ENCODE measurements at regions not wholly inside any gene's neighbourhood (a gene's known extent, or its start where the extent isn't known, plus 50 kb on each side); places are given as distances from the start of the nearest gene placed in this dataset.
A peak's percentile ranks its signal among the peaks of the same experiment; 100 is the strongest.

- DNase-seq (ENCODE audit: low spot score), result no peak
These were observed 823.1 kb downstream of the LIG4 start for GRCh38 chr13:107392205-107392604.

DNA sequence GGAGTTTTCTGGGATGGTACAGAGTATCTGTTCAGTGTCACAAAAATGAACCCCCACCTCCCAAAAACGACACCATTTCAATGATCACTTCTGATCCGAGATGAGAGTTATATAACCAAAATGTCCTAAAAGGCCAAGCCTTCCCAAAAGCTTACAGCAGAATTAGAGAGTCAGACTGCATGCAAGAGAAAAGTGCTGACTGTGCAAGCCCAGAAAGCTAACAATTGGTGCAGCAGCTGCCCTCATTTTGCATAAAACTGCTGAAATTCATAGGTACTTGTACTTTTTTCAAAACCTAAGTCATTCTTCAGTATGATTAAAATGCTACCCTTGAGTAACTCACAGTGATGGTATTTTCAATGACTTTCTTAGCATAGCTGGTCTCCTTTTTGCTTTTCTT, 819.6 kb upstream of the ARGLU1 start:
- DNase-seq (ENCODE audit: low spot score), result no peak

DNA sequence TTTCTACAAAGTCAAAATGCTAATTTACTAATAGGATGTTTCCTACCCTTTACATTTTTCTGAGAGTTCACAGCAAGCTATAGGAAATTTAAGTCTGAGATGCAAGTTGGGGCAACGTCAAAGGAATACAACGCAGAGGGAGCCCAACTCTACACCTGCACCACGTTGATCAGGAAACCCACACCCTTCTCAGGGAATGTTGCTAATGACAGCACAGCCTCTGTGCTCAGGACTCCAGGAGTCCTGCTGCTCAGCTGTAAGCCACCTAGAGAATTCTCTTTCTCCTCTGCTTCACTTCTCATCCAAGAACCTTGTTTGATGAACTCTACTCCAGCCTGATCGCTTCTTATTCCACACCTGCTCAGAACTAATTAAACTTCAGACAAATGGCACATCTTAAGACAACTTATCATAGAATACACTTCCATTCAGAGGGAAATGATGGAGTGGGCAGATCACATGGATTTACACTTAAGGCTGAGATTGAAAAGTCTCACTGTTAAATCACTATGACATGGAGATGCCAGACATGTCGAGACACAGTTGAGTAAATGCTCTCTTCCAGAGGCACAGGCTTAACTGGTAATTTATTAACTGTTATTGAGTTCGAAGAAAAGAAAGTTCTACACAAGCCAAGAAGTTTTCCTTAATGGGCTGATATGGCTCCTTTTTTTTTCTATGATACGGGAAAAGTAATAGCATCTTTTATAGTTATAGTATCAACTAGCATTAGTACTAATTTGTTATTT, 811.6 kb upstream of the ARGLU1 start:
- no peak for DNase-seq (ENCODE audit: low spot score)

DNA sequence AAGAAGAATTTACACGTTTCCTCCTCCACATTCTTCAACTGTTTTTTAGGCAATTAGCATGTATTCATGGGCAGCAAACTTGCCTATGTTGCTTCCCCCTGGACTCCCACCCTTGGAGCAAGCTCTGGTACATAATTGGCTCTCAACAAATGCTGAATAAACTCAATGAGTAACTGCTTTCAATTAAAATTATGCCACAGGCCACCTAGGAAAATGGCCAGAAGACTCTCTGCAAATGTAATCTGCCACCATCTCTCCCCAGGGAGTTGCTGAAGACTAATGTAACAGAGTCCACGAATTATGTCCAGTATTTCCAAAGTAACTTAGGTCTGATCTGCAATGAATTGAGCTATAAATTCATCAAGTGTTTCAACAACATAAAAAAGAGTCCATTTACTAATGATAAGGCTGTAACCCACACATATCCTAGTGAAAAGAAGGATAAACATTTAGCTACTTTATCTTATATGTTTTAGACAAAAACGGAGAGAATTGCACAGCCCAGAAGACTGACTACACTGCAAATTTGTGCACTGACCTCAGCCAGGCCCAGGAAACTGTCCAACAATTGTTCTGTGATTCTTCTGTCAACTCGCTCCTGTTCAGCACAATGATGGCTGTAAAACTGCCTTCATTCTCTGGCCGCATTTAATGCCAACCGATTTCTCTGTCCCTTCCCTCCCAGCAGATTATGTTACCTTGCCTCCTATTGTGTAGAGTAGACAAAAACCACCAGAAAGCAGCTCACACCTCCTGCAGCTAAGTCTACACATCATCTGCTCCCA, 808.6 kb upstream of the ARGLU1 start:
- no peak for DNase-seq (ENCODE audit: low spot score)

DNA sequence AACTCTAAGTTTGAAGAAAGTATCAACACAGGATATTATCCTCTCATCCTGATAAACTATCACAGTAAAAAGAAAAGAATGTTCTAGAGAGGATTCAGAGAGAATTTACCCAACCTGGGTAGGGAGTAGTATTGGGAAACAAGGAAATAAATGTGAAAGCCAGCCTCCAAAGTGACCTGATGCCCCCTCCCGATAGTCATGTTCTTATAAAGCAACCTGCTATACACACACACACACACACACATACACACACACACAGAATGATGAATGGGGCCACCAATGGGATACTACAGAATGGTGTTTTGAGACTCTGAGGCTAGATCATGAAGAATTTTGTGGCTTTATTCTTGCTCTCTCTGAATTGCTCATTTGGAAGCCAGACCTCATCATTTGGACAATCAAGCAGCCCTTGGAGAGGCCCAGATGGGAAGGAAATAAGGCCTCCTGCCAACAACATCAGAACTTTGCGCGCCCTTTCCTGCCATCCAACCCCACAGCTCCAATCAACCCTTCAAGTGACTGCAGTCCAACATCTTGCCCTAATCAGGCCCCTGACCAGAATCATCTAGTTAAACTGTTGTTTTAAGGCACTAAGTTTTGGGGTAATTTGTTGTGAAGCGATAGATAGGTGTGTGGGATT, 807.9 kb upstream of the ARGLU1 start:
- no peak for DNase-seq (ENCODE audit: low spot score)

GRCh38 chr13:107374038-107374437, 806.1 kb upstream of the ARGLU1 start:
- DNase-seq (ENCODE audit: low spot score), result no peak

DNA sequence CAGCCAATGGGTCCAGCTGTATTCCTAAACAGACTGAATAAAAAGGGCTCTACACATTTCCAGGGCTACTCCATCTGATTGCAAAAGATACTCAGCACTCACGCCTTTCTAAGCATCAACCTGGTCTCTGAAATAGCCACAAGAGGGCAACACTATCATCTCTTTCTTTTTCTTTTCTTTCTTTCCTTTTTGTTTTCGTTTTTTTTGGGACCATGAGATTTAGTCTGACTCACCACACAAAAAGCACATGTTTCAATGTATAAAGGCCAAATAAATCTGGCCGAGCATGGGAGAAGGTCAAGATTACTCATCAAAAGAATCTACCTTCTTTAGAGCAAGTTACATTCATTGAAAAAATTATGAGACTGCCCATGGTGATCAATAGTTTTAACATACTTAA, 805.6 kb upstream of the ARGLU1 start:
- peak; percentile 3 for DNase-seq (ENCODE audit: low spot score)

DNA sequence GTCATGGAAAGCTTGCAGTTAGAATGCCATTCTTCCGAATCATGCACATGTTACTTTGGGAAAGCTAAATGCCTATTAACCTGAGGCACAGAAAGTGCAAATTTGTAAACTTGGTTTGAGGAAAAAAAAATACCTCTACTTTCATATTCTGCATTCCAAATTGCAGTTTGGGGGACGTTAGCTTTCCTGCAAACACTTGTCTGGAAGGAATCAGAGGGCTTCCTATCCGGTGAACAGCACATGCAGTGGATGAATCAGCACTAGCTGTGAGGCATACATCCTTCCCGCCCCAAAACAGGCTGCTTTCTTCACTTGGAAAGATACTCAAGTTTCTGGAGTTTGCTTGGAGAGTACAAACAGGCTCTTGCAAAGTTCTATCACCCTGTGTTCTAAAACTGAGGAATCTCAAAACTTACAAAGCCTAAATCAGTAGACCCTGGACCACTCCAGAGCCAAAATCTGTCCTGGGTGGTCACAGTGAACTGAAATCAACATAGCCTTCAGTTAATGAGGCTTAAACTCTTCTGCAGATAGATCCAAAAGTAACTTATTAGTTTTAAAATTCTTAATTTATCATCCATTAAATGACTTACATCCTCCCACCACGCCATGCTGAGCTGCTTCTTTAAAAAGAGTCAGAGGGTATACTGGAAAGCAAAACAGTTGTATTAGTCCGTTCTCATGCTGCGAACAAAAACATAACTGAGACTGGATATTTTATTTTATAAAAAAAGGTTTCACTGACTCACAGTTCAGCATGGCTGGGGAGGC, 802.3 kb upstream of the ARGLU1 start:
- peak; percentile 9 for DNase-seq (ENCODE audit: low spot score)

DNA sequence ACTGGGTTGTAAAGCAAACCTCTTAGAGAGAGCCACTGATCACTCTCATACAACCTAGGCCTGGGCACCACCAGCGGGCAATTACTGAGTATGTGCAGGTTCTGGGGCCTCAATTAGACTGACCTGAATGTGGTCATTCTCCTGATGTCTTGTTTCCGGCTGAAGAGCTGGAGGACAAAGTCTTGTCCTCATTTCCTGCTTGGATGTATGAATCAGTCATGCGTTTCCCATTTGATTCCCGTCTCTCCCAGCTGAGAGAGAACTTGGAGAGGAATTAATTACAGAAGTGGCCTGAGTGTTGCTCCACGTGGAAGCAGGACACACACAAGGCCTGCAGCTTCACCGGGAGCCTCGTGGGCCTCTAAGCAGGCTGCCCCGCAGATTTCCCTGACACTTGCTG, 799.3 kb upstream of the ARGLU1 start:
- DNase-seq (ENCODE audit: low spot score), result no peak

DNA sequence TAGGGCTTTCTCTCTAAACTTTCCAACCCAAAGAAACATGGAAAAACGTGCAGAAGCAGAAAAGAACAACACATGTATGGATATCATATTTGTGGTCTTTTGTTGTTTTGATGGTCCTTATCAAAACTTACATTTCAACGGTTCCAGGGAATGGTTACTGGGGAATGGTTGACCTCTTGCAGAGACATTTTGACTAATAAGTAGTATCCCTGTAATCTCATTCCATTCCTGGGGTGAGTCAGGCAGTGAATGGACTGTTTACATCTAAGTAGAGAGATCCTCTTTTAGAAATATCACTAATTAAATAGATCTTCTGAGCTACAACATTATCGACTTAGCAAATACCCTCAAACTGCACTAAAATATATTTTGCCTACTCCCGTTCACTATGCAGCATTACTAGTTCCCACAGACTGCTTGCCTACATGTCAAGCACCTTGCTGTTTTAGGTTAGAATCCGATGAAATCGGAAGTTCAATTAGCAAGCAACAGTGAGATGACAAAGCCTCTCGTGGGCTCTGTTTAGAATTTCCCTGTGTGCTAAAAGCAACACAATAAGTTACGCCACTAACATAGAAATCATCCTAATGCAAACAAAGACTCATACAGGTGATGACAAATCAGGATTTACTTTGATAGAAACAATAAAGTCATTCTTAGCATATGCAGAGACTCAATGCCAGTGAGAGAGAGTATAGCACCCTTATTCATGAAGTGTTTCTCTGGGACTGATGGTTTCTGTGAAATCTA, 797.7 kb upstream of the ARGLU1 start:
- DNase-seq (ENCODE audit: low spot score), result no peak

DNA sequence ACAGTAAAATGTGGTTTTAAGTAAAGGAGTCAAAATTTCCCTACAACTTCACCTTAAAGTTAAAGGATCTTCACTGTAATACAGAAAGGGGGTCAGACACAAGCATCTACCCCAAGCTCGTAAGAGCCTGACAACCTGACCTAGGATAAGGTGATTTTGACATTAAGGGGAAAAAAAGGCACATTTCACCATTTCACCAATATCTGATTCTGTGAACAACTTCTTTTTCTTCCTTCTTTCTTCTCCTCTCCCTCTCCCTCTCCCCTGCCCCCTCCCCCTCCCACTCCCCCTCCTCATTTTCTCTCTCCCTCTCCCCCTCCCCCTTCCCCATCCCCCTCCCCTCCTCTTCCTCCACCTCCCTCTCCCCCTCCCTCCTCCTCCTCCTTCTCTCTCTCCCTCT, 796.7 kb upstream of the ARGLU1 start:
- no peak for DNase-seq (ENCODE audit: low spot score)

DNA sequence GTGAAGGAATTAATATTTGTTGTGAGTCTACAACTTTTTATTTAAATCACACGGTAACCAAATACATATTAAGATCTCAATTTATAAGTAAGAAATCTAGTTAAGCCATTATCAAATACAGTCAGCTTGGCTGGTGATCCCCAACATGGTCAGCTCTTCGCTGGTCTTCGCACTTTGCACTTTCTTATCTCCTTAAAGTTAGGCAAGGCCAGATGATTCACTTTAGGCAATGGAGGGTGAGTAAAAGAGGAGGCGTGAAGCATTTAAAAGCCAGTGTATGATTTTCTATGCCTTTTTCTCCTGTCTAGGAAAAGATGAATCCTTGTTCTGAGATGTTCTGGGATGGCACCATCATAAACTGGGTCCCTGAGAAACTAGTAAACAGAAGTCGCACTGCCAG, 793.7 kb upstream of the ARGLU1 start:
- DNase-seq (ENCODE audit: low spot score), result no peak

GRCh38 chr13:107360010-107360409, 792.1 kb upstream of the ARGLU1 start:
- no peak for DNase-seq (ENCODE audit: low spot score)

GRCh38 chr13:107358866-107359265, 790.9 kb upstream of the ARGLU1 start:
- no peak for DNase-seq (ENCODE audit: low spot score)

GRCh38 chr13:107351305-107351704, 783.4 kb upstream of the ARGLU1 start:
- no peak for DNase-seq (ENCODE audit: low spot score)

DNA sequence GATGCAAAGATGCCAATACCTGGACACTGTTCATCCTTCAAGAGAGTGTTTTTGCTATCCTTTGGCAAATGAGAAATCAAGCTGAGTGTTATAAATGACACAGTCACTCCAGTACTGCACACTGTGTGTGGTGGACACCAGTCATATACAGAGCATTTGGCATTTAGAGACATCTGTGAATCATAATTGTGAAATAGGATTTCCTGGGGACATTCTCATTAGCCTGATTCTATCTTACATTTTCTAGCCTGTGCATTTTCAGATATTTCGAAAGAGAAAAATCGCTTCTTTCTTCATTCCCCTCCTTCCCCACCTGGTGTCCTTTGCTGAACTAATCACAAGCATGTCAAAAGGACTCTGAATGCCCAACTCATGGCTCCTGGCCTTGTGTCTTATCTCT, 781.0 kb upstream of the ARGLU1 start:
- no peak for DNase-seq (ENCODE audit: low spot score)

GRCh38 chr13:107348471-107348870, 780.5 kb upstream of the ARGLU1 start:
- no peak for DNase-seq (ENCODE audit: low spot score)

DNA sequence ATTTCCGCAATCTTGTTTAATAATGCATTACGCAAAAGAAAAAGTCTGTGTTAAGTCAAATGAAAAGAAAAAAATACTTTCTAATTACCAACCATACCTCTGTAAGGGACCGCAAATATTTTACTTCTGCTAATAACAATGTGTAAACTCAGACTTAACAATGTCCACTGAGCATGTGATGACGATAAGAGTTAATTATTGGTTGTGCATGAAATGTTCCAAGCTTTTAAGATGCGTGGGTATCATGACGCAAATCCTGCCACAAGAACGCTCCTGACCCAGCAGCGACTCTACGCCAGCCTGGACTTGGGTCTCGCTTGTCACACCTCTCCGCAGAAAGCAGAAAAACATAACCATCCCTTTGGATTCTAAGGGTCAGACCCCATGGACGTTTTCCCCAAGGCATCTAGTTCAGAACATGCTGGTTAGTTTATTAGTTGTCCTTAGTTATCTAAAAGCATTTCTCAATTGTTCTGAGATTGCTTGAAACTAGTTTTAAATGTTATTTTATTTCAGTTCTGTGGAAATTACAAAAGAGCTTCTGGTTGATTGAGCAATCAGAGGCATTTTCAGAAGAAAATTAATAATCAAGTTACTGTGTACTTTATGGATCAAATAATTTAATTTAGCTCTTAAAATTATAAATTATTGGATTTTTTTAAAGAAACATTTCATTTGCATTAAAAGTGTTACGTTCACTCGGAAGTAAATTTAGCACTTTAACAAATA, 779.9 kb upstream of the ARGLU1 start:
- DNase-seq (ENCODE audit: low spot score), result no peak

- no peak for DNase-seq (ENCODE audit: low spot score)
These were observed 774.8 kb upstream of the ARGLU1 start for GRCh38 chr13:107342747-107343146.

GRCh38 chr13:107339209-107339608, 771.3 kb upstream of the ARGLU1 start:
- no peak for DNase-seq (ENCODE audit: low spot score)

GRCh38 chr13:107332188-107332587, 764.3 kb upstream of the ARGLU1 start:
- DNase-seq (ENCODE audit: low spot score), result no peak

All from AG08395 (cell line).